Osteocyte (in vitro differentiated cells): ENCODE measurements at regions not wholly inside any gene's neighbourhood (a gene's known extent, or its start where the extent isn't known, plus 50 kb on each side); places are given as distances from the start of the nearest gene placed in this dataset.

Experiments used
- DNase-seq: peaks from one replicate; pipeline ENCODE4 v3.0.0; 2021; ENCODE audit warnings: mixed read lengths; ENCODE audit not compliant: unreplicated experiment; ENCODE audit errors: extremely low spot score
- H3K27ac Mint-ChIP-seq: one replicate; pipeline ENCODE4 v1.8.0; 2021; ENCODE audit warnings: mild to moderate bottlenecking, mixed read lengths; ENCODE audit not compliant: unreplicated experiment
- H3K27me3 Mint-ChIP-seq: one replicate; pipeline ENCODE4 v1.8.0; 2021; ENCODE audit warnings: mixed read lengths; ENCODE audit not compliant: unreplicated experiment
- H3K36me3 Mint-ChIP-seq: one replicate; pipeline ENCODE4 v1.8.0; 2021; ENCODE audit warnings: mixed read lengths; ENCODE audit not compliant: unreplicated experiment
- H3K4me1 Mint-ChIP-seq: one replicate; pipeline ENCODE4 v1.8.0; 2021; ENCODE audit warnings: mixed read lengths; ENCODE audit not compliant: unreplicated experiment
- H3K4me3 Mint-ChIP-seq: one replicate; pipeline ENCODE4 v1.8.0; 2021; ENCODE audit warnings: mild to moderate bottlenecking, moderate library complexity, mixed read lengths; ENCODE audit not compliant: unreplicated experiment
- H3K9me3 Mint-ChIP-seq: one replicate; pipeline ENCODE4 v1.8.0; 2021; ENCODE audit warnings: mixed read lengths; ENCODE audit not compliant: unreplicated experiment
- TF ChIP-seq, protein P1 (sequence below): fragments of 200-600 bp; sonication (generic); IDR thresholded peaks from 2 replicates; pipeline ENCODE4 v1.5.0; 2021; ENCODE audit warnings: antibody characterized with exemption, mild to moderate bottlenecking, moderate library complexity

- Mint-ChIP-seq H3K4me1 (no peaks in the 10 kb centered on the region), H3K9me3 (peaks cover 4% of the 10 kb centered on the region), H3K27ac (no peak overlapping the region), H3K27me3 (peaks cover 6% of the 10 kb centered on the region), H3K4me3 (no peak overlapping the region), H3K36me3 (no peaks in the 10 kb centered on the region)
- TF ChIP-seq, protein P1, sequence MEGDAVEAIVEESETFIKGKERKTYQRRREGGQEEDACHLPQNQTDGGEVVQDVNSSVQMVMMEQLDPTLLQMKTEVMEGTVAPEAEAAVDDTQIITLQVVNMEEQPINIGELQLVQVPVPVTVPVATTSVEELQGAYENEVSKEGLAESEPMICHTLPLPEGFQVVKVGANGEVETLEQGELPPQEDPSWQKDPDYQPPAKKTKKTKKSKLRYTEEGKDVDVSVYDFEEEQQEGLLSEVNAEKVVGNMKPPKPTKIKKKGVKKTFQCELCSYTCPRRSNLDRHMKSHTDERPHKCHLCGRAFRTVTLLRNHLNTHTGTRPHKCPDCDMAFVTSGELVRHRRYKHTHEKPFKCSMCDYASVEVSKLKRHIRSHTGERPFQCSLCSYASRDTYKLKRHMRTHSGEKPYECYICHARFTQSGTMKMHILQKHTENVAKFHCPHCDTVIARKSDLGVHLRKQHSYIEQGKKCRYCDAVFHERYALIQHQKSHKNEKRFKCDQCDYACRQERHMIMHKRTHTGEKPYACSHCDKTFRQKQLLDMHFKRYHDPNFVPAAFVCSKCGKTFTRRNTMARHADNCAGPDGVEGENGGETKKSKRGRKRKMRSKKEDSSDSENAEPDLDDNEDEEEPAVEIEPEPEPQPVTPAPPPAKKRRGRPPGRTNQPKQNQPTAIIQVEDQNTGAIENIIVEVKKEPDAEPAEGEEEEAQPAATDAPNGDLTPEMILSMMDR: no peak
- no peak for DNase-seq
Measured at GRCh38 chr5:40240671-40241070, 439.0 kb upstream of the PTGER4 start.

GRCh38 chr5:40240111-40240510 lies 439.6 kb upstream of the PTGER4 start:
- Mint-ChIP-seq H3K36me3 (no peaks in the 10 kb centered on the region), H3K27me3 (peaks cover 6% of the 10 kb centered on the region), H3K9me3 (peaks cover 4% of the 10 kb centered on the region), H3K4me3 (no peak overlapping the region), H3K27ac (no peak overlapping the region), H3K4me1 (no peaks in the 10 kb centered on the region)
- TF ChIP-seq, protein P1: no peak
- DNase-seq: no peak

- no peak overlapping the region for H3K4me3 Mint-ChIP-seq
- H3K9me3 Mint-ChIP-seq: peaks cover 4% of the 10 kb centered on the region
- no peaks in the 10 kb centered on the region for H3K36me3 Mint-ChIP-seq
- peaks cover 3% of the 10 kb centered on the region for H3K27me3 Mint-ChIP-seq
- DNase-seq: no peak
- H3K27ac Mint-ChIP-seq: no peak overlapping the region
- TF ChIP-seq, protein P1: no peak
- H3K4me1 Mint-ChIP-seq: no peaks in the 10 kb centered on the region
Measured at GRCh38 chr5:40238066-40238745, 441.5 kb upstream of the PTGER4 start.

- Mint-ChIP-seq H3K4me3 (no peak overlapping the region), H3K27ac (no peak overlapping the region), H3K27me3 (peaks cover 3% of the 10 kb centered on the region), H3K9me3 (peaks cover 3% of the 10 kb centered on the region), H3K4me1 (peaks cover 6% of the 10 kb centered on the region), H3K36me3 (no peaks in the 10 kb centered on the region)
- no peak for DNase-seq
- TF ChIP-seq, protein P1: no peak
Measured at GRCh38 chr5:40235471-40236400, 444.0 kb upstream of the PTGER4 start.

DNA sequence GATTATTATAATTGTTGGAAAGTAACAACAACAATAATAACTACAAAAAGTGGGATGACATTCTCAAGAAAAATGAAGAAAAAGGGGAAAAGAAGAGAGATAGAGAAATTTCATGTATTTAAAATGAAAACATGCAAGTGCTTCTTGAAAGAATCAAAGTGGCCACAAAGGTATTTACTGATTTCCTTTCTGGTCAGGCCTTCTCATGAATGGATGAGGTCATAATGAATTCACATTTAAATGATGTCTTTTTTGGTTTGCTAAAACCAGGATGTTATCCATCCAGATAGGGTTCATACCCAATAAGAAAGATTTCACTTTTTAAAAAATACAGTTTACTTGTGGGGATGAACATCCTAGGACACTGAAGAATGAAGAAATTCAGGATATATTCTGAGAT lies 446.4 kb upstream of the PTGER4 start:
- H3K27me3 Mint-ChIP-seq: peaks cover 3% of the 10 kb centered on the region
- H3K9me3 Mint-ChIP-seq: no peaks in the 10 kb centered on the region
- no peak for DNase-seq

More for the DNA sequence above, 446.4 kb upstream of the PTGER4 start:
- Mint-ChIP-seq H3K4me1 (peaks cover 11% of the 10 kb centered on the region), H3K4me3 (no peak overlapping the region), H3K36me3 (no peaks in the 10 kb centered on the region), H3K27ac (no peak overlapping the region)
- TF ChIP-seq, protein P1: no peak
